AG04450 (cell line): ENCODE measurements at regions not wholly inside any gene's neighbourhood (a gene's known extent, or its start where the extent isn't known, plus 50 kb on each side); places are given as distances from the start of the nearest gene placed in this dataset.

Experiments
- CTCF ChIA-PET: fragments of 300-600, 350-600 bp; formaldehyde crosslinking; extraction: SDS; loops from one replicate; lab custom pipeline; 2022; ENCODE audit warnings: antibody characterized with exemption, inconsistent platforms; lab: Charles Lee
- POLR2A ChIA-PET: fragments of 350-600 bp; formaldehyde crosslinking; extraction: SDS; loops from one replicate; lab custom pipeline; 2021; ENCODE audit warnings: antibody characterized with exemption, inconsistent platforms; lab: Yijun Ruan, JAX
- DNase-seq: peaks from one replicate; pipeline ENCODE4 v3.0.0-alpha.2; 2011; ENCODE audit warnings: low read depth, low spot score
- H3K27ac ChIP-seq: one replicate; pipeline ENCODE4 v1.5.1; 2012; ENCODE audit warnings: low read depth, low read length, control low read depth
- H3K27me3 ChIP-seq: one replicate; pipeline ENCODE4 v1.6.0; 2012; ENCODE audit warnings: low read length; ENCODE audit not compliant: control insufficient read depth, insufficient read depth
- H3K4me3 ChIP-seq: 2 replicates; pipeline ENCODE4 v1.5.1; 2011; ENCODE audit warnings: mild to moderate bottlenecking, low read depth, low read length, control low read depth
- H3K9me3 ChIP-seq: 2 replicates; pipeline ENCODE4 v1.5.1; 2012; ENCODE audit warnings: low read length; ENCODE audit not compliant: control insufficient read depth, insufficient read depth
- TF ChIP-seq, protein P1 (sequence below): IDR thresholded peaks from 2 replicates; pipeline ENCODE4 v1.5.1; 2011; ENCODE audit warnings: low read depth, low read length, control low read depth, inconsistent platforms

DNA sequence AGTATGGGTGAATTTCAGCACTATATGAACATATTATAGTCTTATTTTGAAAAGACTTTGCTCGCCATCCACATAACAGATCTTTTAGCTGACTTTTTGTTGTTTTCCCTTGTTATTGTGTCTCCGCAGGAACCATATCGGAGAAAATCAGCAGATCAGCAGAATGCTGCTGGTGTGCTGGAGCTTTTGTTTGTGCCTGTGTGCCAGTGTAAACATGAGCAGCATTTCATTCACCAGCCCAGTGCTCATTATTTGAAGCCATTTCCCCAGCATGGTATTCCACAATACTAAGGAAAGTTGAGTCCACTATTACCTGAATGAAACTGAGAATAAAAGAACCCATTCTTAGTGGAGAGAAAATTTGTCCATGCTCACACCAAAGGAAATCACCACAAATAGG lies 261.8 kb upstream of the ARX start:
- DNase-seq = no peak
- H3K9me3 ChIP-seq = no peaks in the 10 kb centered on the region
- POLR2A ChIA-PET = no interaction called here
- CTCF ChIA-PET = no interaction called here
- TF ChIP-seq, protein P1, sequence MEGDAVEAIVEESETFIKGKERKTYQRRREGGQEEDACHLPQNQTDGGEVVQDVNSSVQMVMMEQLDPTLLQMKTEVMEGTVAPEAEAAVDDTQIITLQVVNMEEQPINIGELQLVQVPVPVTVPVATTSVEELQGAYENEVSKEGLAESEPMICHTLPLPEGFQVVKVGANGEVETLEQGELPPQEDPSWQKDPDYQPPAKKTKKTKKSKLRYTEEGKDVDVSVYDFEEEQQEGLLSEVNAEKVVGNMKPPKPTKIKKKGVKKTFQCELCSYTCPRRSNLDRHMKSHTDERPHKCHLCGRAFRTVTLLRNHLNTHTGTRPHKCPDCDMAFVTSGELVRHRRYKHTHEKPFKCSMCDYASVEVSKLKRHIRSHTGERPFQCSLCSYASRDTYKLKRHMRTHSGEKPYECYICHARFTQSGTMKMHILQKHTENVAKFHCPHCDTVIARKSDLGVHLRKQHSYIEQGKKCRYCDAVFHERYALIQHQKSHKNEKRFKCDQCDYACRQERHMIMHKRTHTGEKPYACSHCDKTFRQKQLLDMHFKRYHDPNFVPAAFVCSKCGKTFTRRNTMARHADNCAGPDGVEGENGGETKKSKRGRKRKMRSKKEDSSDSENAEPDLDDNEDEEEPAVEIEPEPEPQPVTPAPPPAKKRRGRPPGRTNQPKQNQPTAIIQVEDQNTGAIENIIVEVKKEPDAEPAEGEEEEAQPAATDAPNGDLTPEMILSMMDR = no peak
- H3K27me3 ChIP-seq = no peaks in the 10 kb centered on the region
- H3K27ac ChIP-seq = no peak overlapping the region
- H3K4me3 ChIP-seq = no peak overlapping the region

- CTCF ChIA-PET = no interaction called here
- TF ChIP-seq, protein P1 = no peak
- no peaks in the 10 kb centered on the region for H3K27me3 ChIP-seq
- H3K27ac ChIP-seq = no peak overlapping the region
- no peak for DNase-seq
- POLR2A ChIA-PET = no interaction called here
- no peak overlapping the region for H3K4me3 ChIP-seq
- no peaks in the 10 kb centered on the region for H3K9me3 ChIP-seq
These were observed 259.4 kb upstream of the ARX start for GRCh38 chrX:25275159-25275558.

- DNase-seq = no peak
- ChIA-PET POLR2A (no interaction called here), CTCF (no interaction called here)
- H3K4me3 ChIP-seq = no peak overlapping the region
- no peaks in the 10 kb centered on the region for H3K27me3 ChIP-seq
- no peaks in the 10 kb centered on the region for H3K9me3 ChIP-seq
- H3K27ac ChIP-seq = no peak overlapping the region
- TF ChIP-seq, protein P1 = no peak
These were observed 225.7 kb upstream of the ARX start for GRCh38 chrX:25241461-25241860.

DNA sequence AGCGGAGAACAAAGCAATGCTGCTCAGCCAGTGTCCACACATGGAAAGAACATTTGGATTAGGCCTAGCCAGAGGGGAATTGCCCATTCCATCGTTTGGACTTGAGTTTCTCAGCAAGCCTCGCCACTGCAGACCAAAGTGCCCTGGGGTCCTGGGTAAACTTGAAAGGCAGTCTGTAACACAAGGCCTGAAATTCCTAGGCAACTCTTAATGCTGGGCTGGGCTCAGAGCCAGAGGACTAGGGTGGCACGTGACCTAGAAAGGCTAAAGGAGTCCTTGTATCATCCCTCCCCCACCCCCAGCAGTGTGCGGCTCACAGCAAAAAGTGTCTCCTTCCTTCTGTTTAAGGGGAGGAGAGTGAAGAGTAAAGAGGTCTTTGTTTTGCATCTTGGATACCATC lies 210.4 kb upstream of the ARX start:
- no peak for DNase-seq
- Histone ChIP-seq H3K9me3 (no peaks in the 10 kb centered on the region), H3K27ac (no peak overlapping the region), H3K27me3 (no peaks in the 10 kb centered on the region), H3K4me3 (no peak overlapping the region)
- TF ChIP-seq, protein P1 = no peak
- ChIA-PET CTCF (no interaction called here), POLR2A (no interaction called here)

- CTCF ChIA-PET = no interaction called here
- Histone ChIP-seq H3K9me3 (no peaks in the 10 kb centered on the region), H3K27me3 (no peaks in the 10 kb centered on the region), H3K4me3 (no peak overlapping the region), H3K27ac (no peak overlapping the region)
- TF ChIP-seq, protein P1 = no peak
- no peak for DNase-seq
- POLR2A ChIA-PET = no interaction called here
These were observed 203.7 kb upstream of the ARX start for GRCh38 chrX:25219480-25219879.
